AG10803 (cell line): ENCODE measurements at regions not wholly inside any gene's neighbourhood (a gene's known extent, or its start where the extent isn't known, plus 50 kb on each side); places are given as distances from the start of the nearest gene placed in this dataset.

Source experiments
- DNase-seq: peaks from one replicate; pipeline ENCODE4 v3.0.0; 2010; ENCODE audit warnings: low read depth
- H3K4me3 ChIP-seq: 2 replicates; pipeline ENCODE4 v1.5.1; 2011; ENCODE audit warnings: mild to moderate bottlenecking, low read length, control low read depth
- CTCF ChIP-seq: conservative IDR thresholded peaks from 2 replicates; pipeline ENCODE4 v1.5.1; 2011; ENCODE audit warnings: mild to moderate bottlenecking, low read length, control low read depth, inconsistent platforms

GRCh38 chr3:137468446-137468845, 295.7 kb upstream of the SOX14 start:
- no peak for TF ChIP-seq CTCF

GRCh38 chr3:137469263-137469662, 294.9 kb upstream of the SOX14 start:
- TF ChIP-seq CTCF = no peak
- H3K4me3 ChIP-seq = no peak overlapping the region
- DNase-seq = no peak

More at GRCh38 chr3:137468446-137468845, 295.7 kb upstream of the SOX14 start:
- H3K4me3 ChIP-seq = no peak overlapping the region
- DNase-seq = no peak

GRCh38 chr3:137471130-137471529, 293.0 kb upstream of the SOX14 start:
- DNase-seq = no peak
- no peak overlapping the region for H3K4me3 ChIP-seq
- TF ChIP-seq CTCF = no peak

- no peak overlapping the region for H3K4me3 ChIP-seq
- no peak for TF ChIP-seq CTCF
- DNase-seq = no peak
Measured at GRCh38 chr3:137471558-137472204, 292.4 kb upstream of the SOX14 start.

GRCh38 chr3:137477614-137478013, 286.5 kb upstream of the SOX14 start:
- no peak for TF ChIP-seq CTCF
- H3K4me3 ChIP-seq = no peak overlapping the region
- DNase-seq = no peak

- H3K4me3 ChIP-seq = no peak overlapping the region
- no peak for DNase-seq
- no peak for TF ChIP-seq CTCF
Measured at GRCh38 chr3:137509354-137510045, 254.6 kb upstream of the SOX14 start.

- H3K4me3 ChIP-seq = no peak overlapping the region
- TF ChIP-seq CTCF = no peak
- DNase-seq = no peak
Measured at GRCh38 chr3:137511655-137512054, 252.5 kb upstream of the SOX14 start.
